ENCODE measurements at regions not wholly inside any gene's neighbourhood (a gene's known extent, or its start where the extent isn't known, plus 50 kb on each side); places are given as distances from the start of the nearest gene placed in this dataset.

- TF ChIP-seq CTCF (IDR thresholded peaks at IDR 0.05) (no peak), EP300 (IDR thresholded peaks at IDR 0.05) (no peak), POLR2A (IDR thresholded peaks at IDR 0.05; ENCODE audit: low read depth) (no peak), POLR2AphosphoS5 (IDR thresholded peaks at IDR 0.05) (no peak)
Observed at GRCh38 chr14:55849833-55850232, 268.4 kb upstream of the PELI2 start.
